ENCODE measurements at regions not wholly inside any gene's neighbourhood (a gene's known extent, or its start where the extent isn't known, plus 50 kb on each side); places are given as distances from the start of the nearest gene placed in this dataset.

DNA sequence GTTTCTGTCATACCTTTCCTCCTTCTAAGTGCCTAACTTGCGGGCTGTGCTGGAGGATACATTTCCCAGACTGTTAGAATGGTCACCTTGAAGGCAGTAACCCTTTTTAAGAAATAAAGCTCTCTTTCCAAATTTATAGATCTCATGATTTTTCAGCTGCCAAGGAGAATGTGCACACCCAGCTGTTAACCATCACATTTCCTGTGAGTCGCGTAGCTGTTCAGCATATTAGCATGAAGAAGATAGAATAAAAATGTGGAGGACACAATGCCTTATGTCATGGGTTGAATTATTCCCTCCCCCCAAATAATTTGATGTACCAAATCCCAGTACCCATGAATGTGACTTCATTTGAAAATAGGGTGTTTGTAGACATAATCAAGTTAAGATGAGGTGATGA is 729.4 kb downstream of the MTRR start:
- TF ChIP-seq, protein P1, sequence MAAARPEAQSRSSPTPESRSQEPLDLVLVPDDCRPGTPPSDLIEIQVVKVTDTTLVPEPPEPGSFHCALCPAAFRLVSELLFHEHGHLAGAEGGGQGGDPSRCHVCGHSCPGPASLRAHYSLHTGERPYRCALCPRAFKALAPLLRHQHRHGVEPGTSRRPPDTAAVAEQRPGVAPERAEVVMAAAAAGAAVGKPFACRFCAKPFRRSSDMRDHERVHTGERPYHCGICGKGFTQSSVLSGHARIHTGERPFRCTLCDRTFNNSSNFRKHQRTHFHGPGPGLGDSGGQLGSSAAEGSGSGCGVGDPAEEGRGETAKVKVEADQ (CRISPR knock-in tag; IDR thresholded peaks at IDR 0.05; ENCODE audit: borderline replicate concordance), result no peak
- TF ChIP-seq TAF1 (CRISPR knock-in tag; IDR thresholded peaks at IDR 0.05) (no peak), IKZF1 (IDR thresholded peaks at IDR 0.05) (no peak), SUZ12 (IDR thresholded peaks at IDR 0.05; ENCODE audit: low read depth, low read length) (no peak), EZH2 (conservative IDR thresholded peaks at IDR 0.05; ENCODE audit: low read depth, low read length) (no peak), MTF2 (CRISPR knock-in tag; IDR thresholded peaks at IDR 0.05; ENCODE audit: borderline replicate concordance) (no peak), ZNF639 (CRISPR knock-in tag; conservative IDR thresholded peaks at IDR 0.05) (no peak), ZFP1 (CRISPR knock-in tag; IDR thresholded peaks at IDR 0.05) (no peak)
- TF ChIP-seq, protein P2, sequence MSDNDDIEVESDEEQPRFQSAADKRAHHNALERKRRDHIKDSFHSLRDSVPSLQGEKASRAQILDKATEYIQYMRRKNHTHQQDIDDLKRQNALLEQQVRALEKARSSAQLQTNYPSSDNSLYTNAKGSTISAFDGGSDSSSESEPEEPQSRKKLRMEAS (IDR thresholded peaks at IDR 0.05), result no peak
